ENCODE measurements at regions not wholly inside any gene's neighbourhood (a gene's known extent, or its start where the extent isn't known, plus 50 kb on each side); places are given as distances from the start of the nearest gene placed in this dataset.

DNA sequence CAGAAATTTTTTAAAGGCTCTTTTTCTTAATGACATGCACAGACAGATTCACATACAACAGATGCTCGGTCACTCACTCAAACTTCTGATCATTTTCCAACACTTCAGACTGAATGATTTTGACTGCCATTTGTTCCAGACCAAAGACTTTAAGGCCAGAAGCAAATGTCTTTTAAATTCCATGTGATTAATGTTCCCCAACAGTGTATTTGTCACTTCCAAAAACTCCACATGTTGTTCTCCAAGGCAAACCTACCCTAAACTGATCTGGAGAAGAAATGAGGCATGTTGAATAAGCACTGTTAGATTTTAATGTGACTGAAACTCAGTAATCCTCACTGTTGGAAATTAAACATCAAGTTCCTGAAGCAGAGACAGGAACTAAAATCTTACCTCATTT is 366.7 kb downstream of the GABRG2 start:
- Histone ChIP-seq H3K36me3 (no peaks in the 10 kb centered on the region), H3K4me1 (no peaks in the 10 kb centered on the region), H3K9me3 (no peaks in the 10 kb centered on the region), H3K27ac (no peak overlapping the region), H3K27me3 (no peaks in the 10 kb centered on the region), H3K4me3 (no peak overlapping the region)
- no peak for DNase-seq (ENCODE audit: low spot score in 2 of 2)
- WGBS: 14% methylated on average over 1 of the region's 1 CpG
- no peak for TF ChIP-seq POLR2A (IDR thresholded peaks at IDR 0.05)
- no peak for TF ChIP-seq POLR2AphosphoS5 (IDR thresholded peaks at IDR 0.05)
- no peak for TF ChIP-seq EP300 (IDR thresholded peaks at IDR 0.05)
- TF ChIP-seq, protein P1, sequence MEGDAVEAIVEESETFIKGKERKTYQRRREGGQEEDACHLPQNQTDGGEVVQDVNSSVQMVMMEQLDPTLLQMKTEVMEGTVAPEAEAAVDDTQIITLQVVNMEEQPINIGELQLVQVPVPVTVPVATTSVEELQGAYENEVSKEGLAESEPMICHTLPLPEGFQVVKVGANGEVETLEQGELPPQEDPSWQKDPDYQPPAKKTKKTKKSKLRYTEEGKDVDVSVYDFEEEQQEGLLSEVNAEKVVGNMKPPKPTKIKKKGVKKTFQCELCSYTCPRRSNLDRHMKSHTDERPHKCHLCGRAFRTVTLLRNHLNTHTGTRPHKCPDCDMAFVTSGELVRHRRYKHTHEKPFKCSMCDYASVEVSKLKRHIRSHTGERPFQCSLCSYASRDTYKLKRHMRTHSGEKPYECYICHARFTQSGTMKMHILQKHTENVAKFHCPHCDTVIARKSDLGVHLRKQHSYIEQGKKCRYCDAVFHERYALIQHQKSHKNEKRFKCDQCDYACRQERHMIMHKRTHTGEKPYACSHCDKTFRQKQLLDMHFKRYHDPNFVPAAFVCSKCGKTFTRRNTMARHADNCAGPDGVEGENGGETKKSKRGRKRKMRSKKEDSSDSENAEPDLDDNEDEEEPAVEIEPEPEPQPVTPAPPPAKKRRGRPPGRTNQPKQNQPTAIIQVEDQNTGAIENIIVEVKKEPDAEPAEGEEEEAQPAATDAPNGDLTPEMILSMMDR (IDR thresholded peaks at IDR 0.05): no peak

DNA sequence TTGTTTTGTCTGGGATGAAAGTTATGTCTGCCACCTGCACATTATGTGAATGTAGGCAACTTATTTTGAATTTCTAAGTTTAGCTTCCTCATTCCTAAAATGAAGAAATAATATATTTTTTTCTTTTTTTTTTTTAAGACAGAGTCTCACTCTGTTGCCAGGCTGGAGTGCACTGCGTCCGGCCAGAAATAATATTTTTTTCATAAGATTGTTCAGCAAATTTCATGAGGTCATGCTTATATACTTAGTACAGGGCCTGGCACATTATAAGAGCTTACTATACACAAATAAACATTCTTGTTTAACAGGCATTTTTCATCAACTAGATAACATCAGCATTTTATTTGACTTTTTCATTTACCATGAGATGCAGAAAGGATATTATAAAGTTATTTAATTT is 368.5 kb downstream of the GABRG2 start:
- 82% methylated on average over 2 of the region's 2 CpGs for WGBS

DNA sequence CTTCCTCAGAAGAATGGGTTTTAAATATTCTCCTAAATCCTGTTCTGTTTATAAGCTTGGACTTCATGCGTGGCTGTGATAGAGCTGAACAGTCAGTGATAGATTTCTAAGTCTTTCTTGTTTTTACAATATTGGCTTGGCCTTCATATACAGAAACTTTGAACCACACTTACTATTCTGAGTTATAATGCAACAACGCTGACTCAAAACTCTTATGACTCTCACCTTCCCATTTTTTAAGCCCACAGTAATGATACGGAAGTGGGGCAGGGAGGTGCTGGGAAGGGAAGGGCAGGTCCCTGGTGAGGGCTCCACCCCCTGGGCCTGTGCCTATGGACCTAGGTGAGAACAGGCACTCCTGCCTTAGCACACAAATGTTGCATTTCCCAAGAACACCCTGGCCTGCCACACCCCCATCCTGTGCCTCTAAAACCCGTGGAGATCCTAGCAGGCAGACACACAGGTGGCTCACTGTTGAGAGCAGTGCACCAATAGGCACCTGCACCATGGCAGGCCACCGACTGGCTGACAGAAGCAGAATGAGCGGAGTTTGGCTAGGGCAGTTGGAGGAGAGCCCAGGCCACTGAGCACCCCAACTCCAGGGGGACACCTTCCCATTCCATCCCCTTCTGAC is 376.7 kb downstream of the GABRG2 start:
- Histone ChIP-seq H3K9me3 (no peaks in the 10 kb centered on the region), H3K27me3 (no peaks in the 10 kb centered on the region), H3K36me3 (no peaks in the 10 kb centered on the region), H3K4me1 (no peaks in the 10 kb centered on the region), H3K4me3 (no peak overlapping the region), H3K27ac (no peak overlapping the region)
- 76% methylated on average over 6 of the region's 6 CpGs for WGBS
- TF ChIP-seq, protein P1 (IDR thresholded peaks at IDR 0.05): no peak
- TF ChIP-seq POLR2AphosphoS5 (IDR thresholded peaks at IDR 0.05) (no peak), EP300 (IDR thresholded peaks at IDR 0.05) (no peak), POLR2A (IDR thresholded peaks at IDR 0.05) (no peak)
- no peak for DNase-seq (ENCODE audit: low spot score in 2 of 2)

More for the DNA sequence above, 368.5 kb downstream of the GABRG2 start:
- Histone ChIP-seq H3K27ac (no peak overlapping the region), H3K4me1 (no peaks in the 10 kb centered on the region), H3K4me3 (no peak overlapping the region), H3K9me3 (no peaks in the 10 kb centered on the region), H3K27me3 (no peaks in the 10 kb centered on the region), H3K36me3 (no peaks in the 10 kb centered on the region)
- DNase-seq (ENCODE audit: low spot score in 2 of 2): no peak
- TF ChIP-seq EP300 (IDR thresholded peaks at IDR 0.05) (no peak), POLR2A (IDR thresholded peaks at IDR 0.05) (no peak), POLR2AphosphoS5 (IDR thresholded peaks at IDR 0.05) (no peak)
- TF ChIP-seq, protein P1 (IDR thresholded peaks at IDR 0.05): no peak

DNA sequence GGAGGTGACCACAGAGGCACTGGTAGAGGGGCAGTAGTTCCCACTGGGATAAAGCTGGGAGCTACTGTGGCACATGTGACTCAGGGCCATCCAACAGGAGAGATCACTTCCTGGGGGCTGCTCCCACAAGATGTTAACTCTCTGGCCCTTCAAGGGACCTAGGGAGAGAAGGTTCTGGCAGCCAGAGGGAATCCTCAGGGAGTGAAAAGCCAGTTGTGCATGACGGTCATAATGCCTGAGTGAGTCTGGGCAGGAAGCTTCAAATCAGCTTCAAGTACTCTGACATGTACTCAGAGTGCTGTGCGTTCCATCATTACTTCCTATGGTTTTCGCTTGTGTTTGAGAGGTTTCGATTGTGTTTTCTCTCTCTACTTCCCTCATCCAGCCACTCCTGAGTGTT is 388.5 kb downstream of the GABRG2 start:
- H3K36me3 ChIP-seq: no peaks in the 10 kb centered on the region
- TF ChIP-seq POLR2AphosphoS5 (IDR thresholded peaks at IDR 0.05) (no peak), POLR2A (IDR thresholded peaks at IDR 0.05) (no peak), EP300 (IDR thresholded peaks at IDR 0.05) (no peak)
- TF ChIP-seq, protein P1 (IDR thresholded peaks at IDR 0.05): no peak
- peaks cover 9% of the 10 kb centered on the region for H3K9me3 ChIP-seq
- H3K4me3 ChIP-seq: no peak overlapping the region
- WGBS: 85% methylated on average over 4 of the region's 4 CpGs
- H3K27ac ChIP-seq: no peak overlapping the region
- DNase-seq (ENCODE audit: low spot score in 2 of 2): no peak
- no peaks in the 10 kb centered on the region for H3K4me1 ChIP-seq
- H3K27me3 ChIP-seq: no peaks in the 10 kb centered on the region

DNA sequence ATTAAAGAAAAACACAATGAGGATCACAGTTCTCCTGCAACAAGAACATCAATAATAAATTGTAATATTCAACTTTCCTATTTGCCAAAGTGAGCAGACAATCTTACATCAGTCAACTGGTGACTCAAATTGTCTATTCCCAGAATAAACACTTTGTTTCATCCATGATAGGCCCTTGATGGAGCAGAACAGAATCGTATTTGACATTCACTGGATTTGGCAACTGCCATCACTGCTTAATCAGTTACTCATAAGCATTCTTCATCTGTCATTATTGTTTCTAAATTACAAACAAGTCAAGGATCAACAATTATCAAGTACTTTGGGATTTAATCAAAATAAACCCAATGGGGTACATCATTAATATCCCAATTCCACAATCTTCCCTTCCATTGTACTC is 398.4 kb downstream of the GABRG2 start:
- 78% methylated on average over 1 of the region's 1 CpG for WGBS
- TF ChIP-seq, protein P1 (IDR thresholded peaks at IDR 0.05): no peak
- no peak for TF ChIP-seq EP300 (IDR thresholded peaks at IDR 0.05)
- TF ChIP-seq POLR2A (IDR thresholded peaks at IDR 0.05): no peak
- TF ChIP-seq POLR2AphosphoS5 (IDR thresholded peaks at IDR 0.05): no peak

More for the DNA sequence above, 398.4 kb downstream of the GABRG2 start:
- H3K27ac ChIP-seq: no peak overlapping the region
- no peaks in the 10 kb centered on the region for H3K4me1 ChIP-seq
- H3K36me3 ChIP-seq: no peaks in the 10 kb centered on the region
- H3K27me3 ChIP-seq: no peaks in the 10 kb centered on the region
- no peak for DNase-seq (ENCODE audit: low spot score in 2 of 2)
- no peak overlapping the region for H3K4me3 ChIP-seq
- peaks cover 9% of the 10 kb centered on the region for H3K9me3 ChIP-seq
